Type B pancreatic cell (in vitro differentiated cells): ENCODE measurements at regions not wholly inside any gene's neighbourhood (a gene's known extent, or its start where the extent isn't known, plus 50 kb on each side); places are given as distances from the start of the nearest gene placed in this dataset.
"Not testable (repeated sequence)": the region's sequence is repeated elsewhere in the genome, so short reads cannot be mapped to it uniquely, and the experiment has no call there.

Experiments
- DNase-seq: peaks from one replicate; pipeline ENCODE4 v3.0.0; 2021; ENCODE audit warnings: mixed read lengths; ENCODE audit not compliant: unreplicated experiment; ENCODE audit errors: extremely low spot score
- H3K27ac Mint-ChIP-seq: 2 replicates; pipeline ENCODE4 v1.8.0; 2021; ENCODE audit warnings: mild to moderate bottlenecking, mixed read lengths
- H3K27me3 Mint-ChIP-seq: 2 replicates; pipeline ENCODE4 v1.8.0; 2021; ENCODE audit warnings: mixed read lengths
- H3K36me3 Mint-ChIP-seq: 2 replicates; pipeline ENCODE4 v1.8.0; 2021; ENCODE audit warnings: mixed read lengths
- H3K4me1 Mint-ChIP-seq: one replicate; pipeline ENCODE4 v1.8.0; 2021; ENCODE audit warnings: mixed read lengths; ENCODE audit not compliant: unreplicated experiment
- H3K4me3 Mint-ChIP-seq: 2 replicates; pipeline ENCODE4 v1.8.0; 2021; ENCODE audit warnings: mild to moderate bottlenecking, mixed read lengths
- H3K9me3 Mint-ChIP-seq: 2 replicates; pipeline ENCODE4 v1.8.0; 2021; ENCODE audit warnings: mixed read lengths
- CTCF ChIP-seq: fragments of 200-600 bp; sonication (generic); conservative IDR thresholded peaks from 2 replicates; pipeline ENCODE4 v1.5.0; 2021; ENCODE audit warnings: antibody characterized with exemption, mild to moderate bottlenecking

GRCh38 chr20:17867131-17867925 is 101.3 kb downstream of the SNX5 start:
- no peak for TF ChIP-seq CTCF
- Mint-ChIP-seq H3K27me3 (peaks cover 8% of the 10 kb centered on the region), H3K4me1 (peaks cover 20% of the 10 kb centered on the region), H3K27ac (no peak overlapping the region), H3K9me3 (no peaks in the 10 kb centered on the region), H3K36me3 (no peaks in the 10 kb centered on the region), H3K4me3 (no peak overlapping the region)
- DNase-seq: no peak

DNA sequence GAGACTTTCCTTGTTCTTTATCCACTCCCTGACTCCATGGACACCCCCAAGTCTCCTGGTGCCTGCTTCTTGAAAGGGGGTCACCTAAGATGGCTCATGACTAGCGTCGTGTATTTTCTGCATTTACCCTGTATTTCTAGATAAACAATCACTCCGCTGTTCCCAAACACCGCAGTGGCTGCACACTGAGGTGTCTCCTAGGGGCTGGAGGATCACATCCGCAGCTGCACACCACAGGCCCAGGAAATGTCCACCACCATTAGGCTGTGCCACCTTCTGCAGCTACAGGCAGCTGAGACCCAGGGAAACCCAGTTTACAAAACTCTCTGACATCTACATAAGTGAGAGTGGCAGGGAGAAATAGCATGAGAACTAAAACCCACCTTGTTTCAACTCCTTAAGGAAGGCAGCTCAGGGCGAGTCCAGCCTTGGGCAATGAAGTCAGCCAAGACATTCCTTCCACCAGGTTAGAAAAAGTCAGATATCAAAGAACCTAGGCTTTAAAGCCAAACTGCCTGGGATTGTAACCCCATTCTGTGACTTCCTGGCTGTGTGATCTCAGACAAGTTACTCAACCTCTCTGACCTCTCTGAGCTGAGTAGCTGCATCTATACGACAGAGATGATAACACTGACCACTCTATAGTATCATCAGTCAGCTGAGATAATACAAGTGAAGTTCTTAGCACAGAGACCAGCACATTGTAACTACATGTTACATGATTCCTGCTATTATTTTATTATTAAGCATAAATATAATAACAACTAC is 102.2 kb downstream of the SNX5 start:
- no peak for DNase-seq

GRCh38 chr20:17863577-17864292 is 104.9 kb downstream of the SNX5 start:
- DNase-seq: no peak
- TF ChIP-seq CTCF: no peak
- Mint-ChIP-seq H3K4me3 (no peak overlapping the region), H3K9me3 (no peaks in the 10 kb centered on the region), H3K27ac (no peak overlapping the region), H3K4me1 (peaks cover 17% of the 10 kb centered on the region), H3K36me3 (no peaks in the 10 kb centered on the region), H3K27me3 (peaks cover 11% of the 10 kb centered on the region)

More for the DNA sequence above, 102.2 kb downstream of the SNX5 start:
- no peak overlapping the region for H3K27ac Mint-ChIP-seq
- no peaks in the 10 kb centered on the region for H3K36me3 Mint-ChIP-seq
- no peak for TF ChIP-seq CTCF
- H3K27me3 Mint-ChIP-seq: peaks cover 13% of the 10 kb centered on the region
- no peaks in the 10 kb centered on the region for H3K9me3 Mint-ChIP-seq
- no peak overlapping the region for H3K4me3 Mint-ChIP-seq
- H3K4me1 Mint-ChIP-seq: peaks cover 17% of the 10 kb centered on the region

GRCh38 chr20:17863209-17863576 is 105.4 kb downstream of the SNX5 start:
- Mint-ChIP-seq H3K9me3 (no peaks in the 10 kb centered on the region), H3K27ac (no peak overlapping the region), H3K4me3 (no peak overlapping the region), H3K27me3 (peaks cover 7% of the 10 kb centered on the region), H3K36me3 (no peaks in the 10 kb centered on the region), H3K4me1 (peaks cover 17% of the 10 kb centered on the region)
- TF ChIP-seq CTCF: no peak
- DNase-seq: no peak

GRCh38 chr20:17862171-17862570 is 106.4 kb downstream of the SNX5 start:
- no peak for TF ChIP-seq CTCF
- H3K4me3 Mint-ChIP-seq: no peak overlapping the region
- no peak overlapping the region for H3K27ac Mint-ChIP-seq
- no peaks in the 10 kb centered on the region for H3K36me3 Mint-ChIP-seq
- peaks cover 13% of the 10 kb centered on the region for H3K4me1 Mint-ChIP-seq
- H3K9me3 Mint-ChIP-seq: no peaks in the 10 kb centered on the region
- peaks cover 5% of the 10 kb centered on the region for H3K27me3 Mint-ChIP-seq
- no peak for DNase-seq

DNA sequence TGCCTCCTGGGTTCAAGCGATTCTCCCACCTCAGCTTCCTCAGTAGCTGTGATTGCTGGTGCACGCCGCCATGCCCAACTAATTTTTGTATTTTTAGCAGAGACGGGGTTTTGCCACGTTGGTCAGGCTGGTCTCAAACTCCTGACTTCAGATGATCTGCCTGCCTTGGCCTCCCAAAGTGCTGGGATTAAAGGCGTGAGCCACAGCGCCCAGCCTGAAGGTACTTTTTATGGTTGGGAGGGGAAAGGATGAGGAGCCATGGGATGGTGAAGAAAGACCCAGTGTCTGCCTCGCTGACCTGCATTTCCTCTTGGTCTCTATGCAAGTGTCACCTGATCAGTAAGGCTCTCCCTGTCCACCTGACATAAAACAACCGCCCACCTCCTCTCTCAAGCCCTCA is 107.0 kb downstream of the SNX5 start:
- not testable (repeated sequence) for H3K4me3 Mint-ChIP-seq, H3K27me3 Mint-ChIP-seq, H3K9me3 Mint-ChIP-seq, H3K36me3 Mint-ChIP-seq, H3K27ac Mint-ChIP-seq, DNase-seq
- peaks cover 11% of the 10 kb centered on the region for H3K4me1 Mint-ChIP-seq
